Neuronal stem cell (in vitro differentiated cells): ENCODE measurements at regions not wholly inside any gene's neighbourhood (a gene's known extent, or its start where the extent isn't known, plus 50 kb on each side); places are given as distances from the start of the nearest gene placed in this dataset.

ENCODE experiments used
- DNase-seq: peaks from one replicate; pipeline ENCODE4 v3.0.0-alpha.2; 2013; ENCODE audit warnings: low spot score
- H2AFZ ChIP-seq: one replicate; pipeline ENCODE4 v1.6.1; 2013; ENCODE audit warnings: mild to moderate bottlenecking, low read length, inconsistent platforms
- H2AK5ac ChIP-seq: 2 replicates; pipeline ENCODE4 v1.6.1; 2013; ENCODE audit warnings: low read depth, mild to moderate bottlenecking, inconsistent platforms, low read length, moderate library complexity, mixed read lengths
- H2BK120ac ChIP-seq: 2 replicates; pipeline ENCODE4 v1.6.1; 2013; ENCODE audit warnings: low read depth, mild to moderate bottlenecking, inconsistent platforms, low read length, moderate library complexity, mixed read lengths
- H2BK12ac ChIP-seq: one replicate; pipeline ENCODE4 v1.6.1; 2013; ENCODE audit warnings: low read length, inconsistent platforms
- H2BK15ac ChIP-seq: 2 replicates; pipeline ENCODE4 v1.6.1; 2013; ENCODE audit warnings: mild to moderate bottlenecking, low read length, inconsistent platforms, mixed read lengths
- H2BK5ac ChIP-seq: one replicate; pipeline ENCODE4 v1.6.1; 2013; ENCODE audit warnings: inconsistent platforms, mild to moderate bottlenecking, low read length, moderate library complexity
- H3K14ac ChIP-seq: one replicate; pipeline ENCODE4 v1.6.1; 2013; ENCODE audit warnings: low read length, inconsistent platforms
- H3K18ac ChIP-seq: 2 replicates; pipeline ENCODE4 v1.6.1; 2013; ENCODE audit warnings: low read length, inconsistent platforms
- H3K23ac ChIP-seq: 2 replicates; pipeline ENCODE4 v1.6.1; 2013; ENCODE audit warnings: low read depth, mild to moderate bottlenecking, mixed read lengths, low read length, inconsistent platforms; ENCODE audit not compliant: poor library complexity
- H3K27ac ChIP-seq: replicated peaks from 3 replicates; pipeline ENCODE4 v1.5.1; 2013; ENCODE audit warnings: low read length, inconsistent platforms
- H3K27me3 ChIP-seq, 3 experiments: 2 replicates each; pipeline ENCODE4 v1.6.1; 2013; ENCODE audit warnings: low read length in 3 of 3, mild to moderate bottlenecking in 2 of 3, inconsistent platforms in 1 of 3, low read depth in 1 of 3, mixed read lengths in 1 of 3, moderate library complexity in 1 of 3; ENCODE audit not compliant: control insufficient read depth in 3 of 3, insufficient read depth in 3 of 3
- H3K36me3 ChIP-seq, 2 donors: replicated peaks in 1 of 2; 2 replicates each; pipeline ENCODE4 v1.6.1; 2013; ENCODE audit warnings: low read length in 2 of 2; ENCODE audit not compliant: control insufficient read depth in 2 of 2, insufficient read depth in 2 of 2
- H3K4ac ChIP-seq: 2 replicates; pipeline ENCODE4 v1.6.1; 2013; ENCODE audit warnings: inconsistent platforms, mild to moderate bottlenecking, low read length, moderate library complexity
- H3K4me1 ChIP-seq, 2 donors: 1 replicate in 1 of 2; 2 replicates in 1 of 2; pipeline ENCODE4 v1.6.1; 2013; ENCODE audit warnings: low read length in 2 of 2, low read depth in 1 of 2; ENCODE audit not compliant: control insufficient read depth in 2 of 2, insufficient read depth in 1 of 2
- H3K4me2 ChIP-seq: one replicate; pipeline ENCODE4 v1.6.1; 2013; ENCODE audit warnings: mild to moderate bottlenecking, low read length, inconsistent platforms; ENCODE audit not compliant: insufficient read depth, poor library complexity, severe bottlenecking
- H3K4me3 ChIP-seq, 2 donors: 2 replicates each; pipeline ENCODE4 v1.5.1; 2013; ENCODE audit warnings: low read length in 2 of 2, mild to moderate bottlenecking in 2 of 2, inconsistent platforms in 1 of 2, moderate library complexity in 1 of 2
- H3K79me1 ChIP-seq: one replicate; pipeline ENCODE4 v1.6.1; 2013; ENCODE audit warnings: low read depth, mild to moderate bottlenecking, inconsistent platforms, low read length, moderate library complexity
- H3K9ac ChIP-seq: one replicate; pipeline ENCODE4 v1.6.1; 2013; ENCODE audit warnings: mild to moderate bottlenecking, low read depth, low read length, inconsistent platforms; ENCODE audit not compliant: poor library complexity
- H3K9me3 ChIP-seq, 2 donors: replicated peaks in 1 of 2; 2 replicates each; pipeline versions ENCODE3 to v1.6.1; 2013; ENCODE audit warnings: low read length in 2 of 2, mild to moderate bottlenecking in 2 of 2, inconsistent platforms in 1 of 2, low read depth in 1 of 2, mixed read lengths in 1 of 2, moderate library complexity in 1 of 2; ENCODE audit not compliant: control insufficient read depth in 2 of 2, insufficient read depth in 1 of 2
- H4K8ac ChIP-seq: one replicate; pipeline ENCODE4 v1.6.1; 2013; ENCODE audit warnings: low read depth, mild to moderate bottlenecking, inconsistent platforms, low read length, moderate library complexity
- H4K91ac ChIP-seq: one replicate; pipeline ENCODE4 v1.6.1; 2013; ENCODE audit warnings: low read length, low read depth, mild to moderate bottlenecking, inconsistent platforms; ENCODE audit not compliant: poor library complexity
- WGBS, 2 donors: extraction: QIAGEN DNeasy Blood & Tissue Kit; methylation state at CpG; one replicate each; pipeline ENCODE4 v1.1.7; 2013; ENCODE audit warnings: missing lambda C conversion rate in 2 of 2, mixed read lengths in 1 of 2; ENCODE audit not compliant: insufficient read length in 2 of 2, insufficient replicate concordance in 1 of 2; ENCODE audit errors: extremely low coverage in 2 of 2; 5-methylcytosine and 5-hydroxymethylcytosine counted together

DNA sequence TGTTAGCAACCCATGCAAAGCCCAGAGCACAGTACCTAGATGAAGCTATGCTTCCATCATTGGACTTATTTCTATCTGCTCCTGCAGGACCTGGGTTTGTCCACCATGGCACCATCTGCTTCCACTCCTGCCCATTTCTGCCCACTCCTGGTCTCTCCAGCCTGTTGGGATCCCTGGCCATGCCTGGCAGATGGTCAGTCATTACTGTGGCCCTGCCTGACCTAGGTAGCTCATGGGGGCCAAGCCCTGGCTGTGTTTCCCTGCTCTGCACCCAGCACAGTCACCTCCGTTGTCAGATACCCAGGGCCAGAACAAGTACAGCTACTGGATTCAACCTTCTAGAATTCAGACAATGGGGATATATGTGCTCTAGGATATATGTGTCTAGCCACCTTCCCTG is 185.8 kb upstream of the TLE3 start:
- no peak for DNase-seq
- no peaks in the 10 kb centered on the region for H3K36me3 ChIP-seq
- H3K23ac ChIP-seq: no peak overlapping the region
- H3K79me1 ChIP-seq: no peaks in the 10 kb centered on the region
- no peak overlapping the region for H2BK12ac ChIP-seq
- no peak overlapping the region for H3K4ac ChIP-seq
- H4K91ac ChIP-seq: no peak overlapping the region
- H2BK15ac ChIP-seq: no peak overlapping the region
- no CpG with 5 or more reads among the region's 1 CpG for WGBS, 2 donors
- no peak overlapping the region for H2BK120ac ChIP-seq
- H3K9ac ChIP-seq: no peak overlapping the region
- H3K18ac ChIP-seq: peak overlapping the region; percentile 49
- no peak overlapping the region for H3K14ac ChIP-seq
- H3K9me3 ChIP-seq: no peaks in the 10 kb centered on the region
- no peak overlapping the region for H2BK5ac ChIP-seq
- H3K27me3 ChIP-seq: no peaks in the 10 kb centered on the region
- H3K4me2 ChIP-seq: no peak overlapping the region
- H3K4me1 ChIP-seq: no peaks in the 10 kb centered on the region
- H3K27ac ChIP-seq: no peak overlapping the region
- no peak overlapping the region for H3K4me3 ChIP-seq
- H2AFZ ChIP-seq: no peak overlapping the region
- peak overlapping the region; percentile 51 for H2AK5ac ChIP-seq
- peak overlapping the region; percentile 76 for H4K8ac ChIP-seq

DNA sequence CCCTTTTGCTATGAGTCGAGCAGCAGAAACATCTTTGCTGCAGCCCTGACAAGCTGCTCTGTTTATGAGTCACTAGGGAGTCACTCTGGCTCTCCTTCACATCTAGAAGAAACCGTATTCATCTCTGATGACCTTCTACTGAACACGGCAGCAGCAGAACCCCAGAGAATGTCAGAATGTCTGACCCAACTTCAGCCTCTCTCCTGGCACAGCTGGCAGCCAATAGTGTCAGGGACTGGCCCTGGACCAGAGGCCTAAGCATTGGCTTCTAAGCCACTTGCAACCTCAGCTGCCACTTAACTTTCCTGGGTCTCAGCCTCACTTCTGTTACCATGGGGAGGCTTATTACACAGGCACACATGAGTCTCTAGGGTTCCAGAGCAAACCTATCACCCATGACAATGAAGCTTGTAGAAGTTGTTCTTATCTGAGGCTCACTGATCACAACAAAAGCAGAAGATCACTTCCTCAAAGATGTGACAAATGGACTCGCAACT is 184.1 kb upstream of the TLE3 start:
- no peak overlapping the region for H3K23ac ChIP-seq
- H3K4me2 ChIP-seq: no peak overlapping the region
- H3K18ac ChIP-seq: no peak overlapping the region
- no peaks in the 10 kb centered on the region for H3K9me3 ChIP-seq
- H2AFZ ChIP-seq: no peak overlapping the region
- no peak overlapping the region for H2BK120ac ChIP-seq
- WGBS, 2 donors: no CpG with 5 or more reads among the region's 4 CpGs
- no peaks in the 10 kb centered on the region for H3K36me3 ChIP-seq
- peaks cover 0 to 2% (median 0%) of the 10 kb centered on the region in 3 experiments for H3K27me3 ChIP-seq
- H4K91ac ChIP-seq: no peak overlapping the region
- no peak overlapping the region for H3K4me3 ChIP-seq
- no peak overlapping the region for H3K4ac ChIP-seq
- H3K79me1 ChIP-seq: no peaks in the 10 kb centered on the region
- no peak overlapping the region for H4K8ac ChIP-seq
- no peak for DNase-seq
- no peaks in the 10 kb centered on the region for H3K4me1 ChIP-seq
- H2AK5ac ChIP-seq: no peak overlapping the region
- H3K27ac ChIP-seq: no peak overlapping the region
- no peak overlapping the region for H2BK5ac ChIP-seq
- no peak overlapping the region for H2BK12ac ChIP-seq
- no peak overlapping the region for H3K14ac ChIP-seq
- H3K9ac ChIP-seq: no peak overlapping the region
- no peak overlapping the region for H2BK15ac ChIP-seq

DNA sequence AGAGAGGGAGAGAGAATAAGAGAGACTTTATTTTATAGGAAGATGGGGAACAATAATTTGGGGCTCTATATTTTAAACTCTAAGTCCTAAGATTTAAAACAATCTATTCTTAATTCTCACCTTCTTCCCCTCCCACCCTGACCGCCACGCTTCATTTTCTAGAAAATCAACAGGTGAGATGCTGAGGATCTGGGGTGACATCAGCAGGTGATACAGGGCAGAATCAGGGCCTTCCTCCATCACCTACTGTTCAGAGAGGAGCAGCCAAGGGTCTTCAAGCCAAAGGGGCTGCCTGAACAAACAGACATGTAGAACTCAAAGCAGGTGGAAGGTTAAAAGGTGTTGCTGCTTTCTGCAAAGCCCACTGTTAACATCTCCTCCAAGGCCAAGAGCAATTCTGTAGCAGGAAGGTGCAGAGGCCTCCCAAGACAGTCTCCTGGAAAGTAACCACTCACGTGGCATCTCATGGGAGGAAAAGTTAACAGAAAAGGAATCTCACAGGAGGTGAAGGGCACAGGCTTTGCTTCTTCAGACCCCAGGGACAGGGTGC is 183.6 kb upstream of the TLE3 start:
- Histone ChIP-seq H2BK5ac (no peak overlapping the region), H3K23ac (no peak overlapping the region), H2AK5ac (no peak overlapping the region), H3K79me1 (no peaks in the 10 kb centered on the region), H3K4ac (no peak overlapping the region), H2AFZ (no peak overlapping the region), H3K9me3 (no peaks in the 10 kb centered on the region), H3K27ac (no peak overlapping the region), H4K8ac (no peak overlapping the region), H2BK120ac (no peak overlapping the region), H3K9ac (no peak overlapping the region), H3K4me1 (no peaks in the 10 kb centered on the region), H2BK12ac (no peak overlapping the region), H3K4me3 (no peak overlapping the region), H4K91ac (no peak overlapping the region), H3K4me2 (no peak overlapping the region), H3K18ac (no peak overlapping the region), H3K36me3 (no peaks in the 10 kb centered on the region), H3K14ac (no peak overlapping the region), H2BK15ac (no peak overlapping the region), H3K27me3 (peaks cover 0 to 2% (median 0%) of the 10 kb centered on the region in 3 experiments)
- no peak for DNase-seq
- WGBS, 2 donors: no CpG with 5 or more reads among the region's 3 CpGs

DNA sequence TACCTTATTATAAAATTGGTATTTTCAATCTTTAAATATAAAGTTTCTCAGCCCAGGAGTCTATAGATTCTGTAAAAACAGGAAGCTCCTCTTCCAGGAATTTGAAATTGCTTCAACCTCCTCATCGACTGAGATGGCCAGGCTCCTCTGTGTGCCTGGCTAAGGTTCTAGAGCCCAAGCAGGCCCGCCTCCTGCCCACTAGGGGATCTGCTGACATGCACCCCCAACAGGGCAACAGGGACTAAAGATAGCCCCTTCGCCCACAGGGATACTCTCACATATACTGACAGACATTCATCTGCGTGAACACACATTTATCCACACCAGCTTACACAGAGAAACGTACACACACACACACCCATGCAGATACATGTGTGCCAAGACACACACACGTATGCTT is 183.1 kb upstream of the TLE3 start:
- Histone ChIP-seq H2AFZ (no peak overlapping the region), H2BK5ac (no peak overlapping the region), H3K14ac (no peak overlapping the region), H3K36me3 (no peaks in the 10 kb centered on the region), H3K27ac (no peak overlapping the region), H3K4me1 (no peaks in the 10 kb centered on the region), H2BK120ac (no peak overlapping the region), H2AK5ac (no peak overlapping the region), H3K9ac (no peak overlapping the region), H3K4me2 (no peak overlapping the region), H3K4ac (no peak overlapping the region), H3K27me3 (peaks cover 0 to 2% (median 0%) of the 10 kb centered on the region in 3 experiments), H2BK12ac (no peak overlapping the region), H4K8ac (no peak overlapping the region), H3K18ac (no peak overlapping the region), H2BK15ac (no peak overlapping the region), H3K4me3 (peak overlapping the region in 1 of 2 donors; percentile 24), H3K79me1 (no peaks in the 10 kb centered on the region), H3K9me3 (no peaks in the 10 kb centered on the region), H3K23ac (no peak overlapping the region), H4K91ac (no peak overlapping the region)
- DNase-seq: no peak
- no CpG with 5 or more reads among the region's 6 CpGs for WGBS, 2 donors
